HG03025 (cell line): ENCODE measurements at regions not wholly inside any gene's neighbourhood (a gene's known extent, or its start where the extent isn't known, plus 50 kb on each side); places are given as distances from the start of the nearest gene placed in this dataset.
"Not testable (repeated sequence)": the region's sequence is repeated elsewhere in the genome, so short reads cannot be mapped to it uniquely, and the experiment has no call there.

ENCODE experiments used
- ATAC-seq: cut with Tn5 transposase; IDR thresholded peaks from one replicate; pipeline ENCODE4 v1.9.1; 2021; ENCODE audit warnings: mild to moderate bottlenecking, moderate library complexity; ENCODE audit not compliant: unreplicated experiment, low FRiP score

GRCh38 chr1:80645621-80646020, 1155.1 kb upstream of the ADGRL2 start:
- ATAC-seq = no peak

DNA sequence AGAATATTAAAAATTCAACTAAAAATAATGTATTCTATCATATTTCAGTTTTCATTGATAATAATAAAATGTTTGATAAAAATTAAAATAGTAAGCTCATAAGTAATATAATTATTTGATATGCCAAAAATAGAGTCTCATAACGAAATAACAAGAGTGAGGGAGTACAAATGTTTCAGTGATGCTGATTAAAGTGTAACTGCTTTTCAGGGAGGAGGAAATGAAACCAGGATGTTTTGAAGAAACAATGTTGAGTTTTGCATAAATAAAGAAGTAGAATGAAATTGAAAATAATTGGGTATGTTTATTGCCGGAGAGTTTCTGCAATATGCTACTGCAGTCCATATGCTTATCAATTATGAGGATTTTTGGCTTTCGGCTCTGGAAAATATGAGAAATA, 1159.8 kb upstream of the ADGRL2 start:
- peak; percentile 61 for ATAC-seq

GRCh38 chr1:80639777-80640533, 1160.8 kb upstream of the ADGRL2 start:
- peak; percentile 94 for ATAC-seq

GRCh38 chr1:80633947-80634706, 1166.6 kb upstream of the ADGRL2 start:
- no peak for ATAC-seq

- ATAC-seq = no peak
Observed at GRCh38 chr1:80632284-80632683, 1168.5 kb upstream of the ADGRL2 start.

DNA sequence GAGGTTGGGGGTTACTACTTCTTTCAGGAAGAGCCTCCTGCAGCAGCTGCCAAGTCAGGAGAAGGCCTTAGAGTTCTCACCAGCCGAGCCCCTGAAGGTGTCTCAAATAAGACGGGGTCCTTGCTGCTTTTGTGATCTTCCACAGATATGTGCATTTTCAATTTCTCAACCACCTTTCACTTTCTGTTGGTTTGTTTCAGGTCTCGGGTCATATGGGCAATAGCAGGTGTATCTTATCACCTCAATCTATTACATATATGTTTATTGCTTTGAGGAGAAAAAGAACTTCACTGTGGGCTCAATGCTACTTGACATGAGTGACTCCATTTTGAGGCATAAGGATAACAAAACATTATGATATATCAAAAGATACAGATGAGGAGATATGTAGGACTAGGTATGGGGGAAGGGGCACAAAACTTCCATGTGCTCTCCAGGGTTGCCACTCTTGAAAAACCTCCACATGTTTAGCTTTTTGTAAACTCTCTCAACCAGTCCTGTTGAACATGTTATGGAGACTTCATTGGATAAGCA, 1171.4 kb upstream of the ADGRL2 start:
- ATAC-seq = peak; percentile 52

GRCh38 chr1:80624682-80625081, 1176.1 kb upstream of the ADGRL2 start:
- ATAC-seq = no peak

- no peak for ATAC-seq
Observed at GRCh38 chr1:80607064-80607463, 1193.7 kb upstream of the ADGRL2 start.

- ATAC-seq = no peak
Observed at GRCh38 chr1:80594013-80594412, 1206.7 kb upstream of the ADGRL2 start.

DNA sequence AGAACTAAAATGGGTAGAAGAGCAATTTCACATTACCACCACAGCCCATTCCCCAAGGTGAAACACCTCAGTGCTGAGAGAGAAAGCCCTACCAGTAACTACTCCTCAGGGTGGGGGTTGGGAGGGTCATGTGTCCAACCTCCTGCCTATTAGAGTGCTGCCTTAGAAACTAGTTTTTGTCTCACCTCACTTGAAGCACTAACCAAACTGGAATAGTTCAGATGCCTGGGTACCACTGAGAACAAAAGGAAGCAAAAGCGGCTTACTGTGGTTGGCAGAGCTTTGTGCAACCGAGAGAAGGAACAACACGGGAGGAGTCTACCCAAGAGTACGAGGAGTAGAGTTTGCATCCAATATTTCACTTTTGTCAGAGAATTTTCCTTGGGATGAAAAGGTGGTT, 1207.5 kb upstream of the ADGRL2 start:
- ATAC-seq = no peak

DNA sequence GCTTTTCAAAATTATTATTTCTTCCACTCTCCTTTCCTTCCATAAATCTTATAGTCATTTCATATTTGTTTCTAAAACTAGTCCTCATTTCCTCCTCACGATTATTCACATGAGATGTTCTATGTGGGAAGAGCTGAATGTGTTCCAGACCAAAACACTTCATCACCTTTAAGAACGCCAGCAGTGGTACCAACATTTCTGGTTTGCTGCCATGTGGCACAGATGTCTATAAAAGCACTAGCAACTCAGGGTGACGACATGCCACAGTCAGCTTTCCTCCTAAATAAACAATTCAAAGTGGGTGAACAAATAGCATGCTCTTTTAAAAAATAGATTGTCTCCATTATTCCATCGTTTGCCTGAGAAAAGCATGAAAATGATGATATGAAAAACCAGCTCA, 1217.8 kb upstream of the ADGRL2 start:
- no peak for ATAC-seq

- ATAC-seq = no peak
Observed at GRCh38 chr1:80579055-80579454, 1221.7 kb upstream of the ADGRL2 start.

GRCh38 chr1:80566867-80567266, 1233.9 kb upstream of the ADGRL2 start:
- no peak for ATAC-seq

DNA sequence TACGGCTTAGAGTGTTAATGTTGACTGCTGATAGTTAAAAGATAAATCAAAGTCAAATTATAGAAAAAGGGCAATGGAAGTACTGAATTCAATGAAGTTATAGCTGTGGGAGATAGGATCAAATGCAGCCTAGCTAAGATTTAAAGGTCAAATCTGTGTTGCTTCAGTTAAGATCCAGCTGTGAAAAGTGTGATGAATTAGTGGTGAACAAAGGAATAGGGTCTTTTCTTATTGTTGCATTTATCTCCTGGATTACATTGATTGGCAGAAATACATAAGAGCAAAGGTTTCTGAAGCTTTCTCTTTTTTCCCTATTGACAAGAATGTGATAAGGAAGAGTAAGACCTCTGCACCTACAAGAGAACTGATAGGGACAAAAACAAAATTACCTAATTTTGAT, 1234.6 kb upstream of the ADGRL2 start:
- no peak for ATAC-seq

- ATAC-seq = no peak
Observed at GRCh38 chr1:80565406-80565805, 1235.3 kb upstream of the ADGRL2 start.

- no peak for ATAC-seq
Observed at GRCh38 chr1:80542231-80542630, 1258.5 kb upstream of the ADGRL2 start.

DNA sequence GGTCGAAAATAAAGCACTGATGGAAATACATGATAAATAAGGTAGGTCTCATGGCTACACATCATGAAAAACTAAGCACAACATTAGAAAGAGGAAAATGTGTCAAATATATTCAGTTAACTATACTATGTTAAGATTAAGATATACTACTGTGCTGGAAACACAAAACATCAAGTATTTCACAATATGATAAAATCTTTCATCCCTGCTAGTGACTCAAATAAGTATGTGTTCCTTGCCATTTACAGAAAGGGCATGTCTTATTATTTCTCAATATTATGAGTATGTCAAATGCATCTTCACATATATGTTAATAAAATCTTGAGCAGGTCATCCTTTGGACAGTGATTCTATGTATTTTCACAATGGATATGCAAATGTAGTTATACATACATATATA, 1260.1 kb upstream of the ADGRL2 start:
- ATAC-seq = no peak

DNA sequence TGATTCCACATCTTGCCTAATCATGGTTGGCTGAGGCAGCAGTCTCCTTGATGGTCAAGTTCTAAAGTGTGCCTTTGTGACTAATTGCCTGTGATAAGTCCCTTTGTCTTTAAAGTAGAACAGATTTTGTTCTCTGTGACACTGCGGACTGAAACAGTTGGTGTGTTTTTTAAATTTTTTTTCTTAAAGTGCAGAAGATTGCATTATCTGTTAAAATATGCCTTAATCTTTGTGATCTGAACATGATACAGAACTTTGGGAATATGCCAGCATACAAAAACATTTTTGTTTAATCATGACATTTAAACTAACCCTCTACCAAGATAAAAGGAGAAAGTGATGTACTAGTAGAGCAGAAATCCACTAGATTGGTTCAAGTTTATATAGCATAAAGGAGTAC, 1260.6 kb upstream of the ADGRL2 start:
- no peak for ATAC-seq

DNA sequence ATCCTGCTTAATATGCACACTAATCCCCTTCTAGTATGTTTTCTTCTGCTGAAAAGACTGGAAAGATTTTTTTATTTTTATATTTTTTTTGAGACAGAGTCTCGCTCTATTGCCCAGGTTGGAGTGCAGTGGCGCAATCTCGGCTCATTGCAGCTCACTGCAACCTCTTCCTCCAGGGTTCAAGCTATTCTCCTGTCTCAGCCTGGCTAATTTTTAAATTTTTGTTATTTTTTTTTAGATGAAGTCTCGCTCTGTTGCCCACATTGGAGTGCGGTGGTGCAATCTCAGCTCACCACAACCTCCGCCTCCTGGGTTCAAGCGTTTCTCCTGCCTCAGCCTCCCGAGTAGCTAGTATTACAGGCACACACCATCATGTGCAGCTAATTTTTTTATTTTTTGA, 1261.4 kb upstream of the ADGRL2 start:
- not testable (repeated sequence) for ATAC-seq

- no peak for ATAC-seq
Observed at GRCh38 chr1:80536461-80536860, 1264.3 kb upstream of the ADGRL2 start.

GRCh38 chr1:80535466-80535865, 1265.3 kb upstream of the ADGRL2 start:
- ATAC-seq = no peak
